OCI-LY1 (cell line): ENCODE measurements at regions not wholly inside any gene's neighbourhood (a gene's known extent, or its start where the extent isn't known, plus 50 kb on each side); places are given as distances from the start of the nearest gene placed in this dataset.

Source experiments
- H2AFZ ChIP-seq: fragments of 200-600 bp; sonication (generic), shearing (Covaris generic); 2 replicates; pipeline ENCODE4 v1.6.0; 2014; ENCODE audit warnings: antibody characterized with exemption, mild to moderate bottlenecking, low read length
- H3F3A ChIP-seq: fragments of 200-600 bp; sonication (generic), shearing (Covaris generic); 2 replicates; pipeline ENCODE4 v1.6.0; 2014; ENCODE audit warnings: mild to moderate bottlenecking, antibody characterized with exemption, low read length, moderate library complexity; ENCODE audit not compliant: insufficient read depth
- H3K27ac ChIP-seq: fragments of 200-600 bp; sonication (generic); 2 replicates; pipeline ENCODE4 v1.5.1; 2014; ENCODE audit warnings: low read length, mixed run types, mild to moderate bottlenecking, low read depth; ENCODE audit not compliant: poor library complexity, severe bottlenecking
- H3K27me3 ChIP-seq: fragments of 200-600 bp; sonication (generic); 2 replicates; pipeline ENCODE4 v1.6.0; 2014; ENCODE audit warnings: antibody characterized with exemption, mild to moderate bottlenecking, low read length, moderate library complexity; ENCODE audit not compliant: insufficient read depth
- H3K36me3 ChIP-seq: fragments of 200-600 bp; sonication (generic); 2 replicates; pipeline ENCODE4 v1.6.1; 2014; ENCODE audit warnings: mild to moderate bottlenecking, antibody characterized with exemption, low read length, moderate library complexity, mixed read lengths; ENCODE audit not compliant: insufficient read depth
- H3K4me1 ChIP-seq: fragments of 200-600 bp; sonication (generic); 2 replicates; pipeline ENCODE4 v1.5.1; 2014; ENCODE audit warnings: mild to moderate bottlenecking, low read length, moderate library complexity; ENCODE audit not compliant: insufficient read depth, severe bottlenecking
- H3K4me2 ChIP-seq: fragments of 200-600 bp; sonication (generic), shearing (Covaris generic); 2 replicates; pipeline ENCODE4 v1.6.1; 2014; ENCODE audit warnings: low read length
- H3K4me3 ChIP-seq: fragments of 200-600 bp; sonication (generic); 2 replicates; pipeline ENCODE4 v1.5.1; 2014; ENCODE audit warnings: low read length, low read depth, mild to moderate bottlenecking, mixed read lengths; ENCODE audit not compliant: poor library complexity, severe bottlenecking
- H3K79me2 ChIP-seq: fragments of 200-600 bp; shearing (Covaris generic); 2 replicates; pipeline ENCODE4 v1.6.1; 2016; ENCODE audit warnings: mixed run types, low read length, mixed read lengths; ENCODE audit not compliant: insufficient read depth
- H3K9ac ChIP-seq: fragments of 200-600 bp; sonication (generic), shearing (Covaris generic); 2 replicates; pipeline ENCODE4 v1.6.1; 2014; ENCODE audit warnings: mild to moderate bottlenecking, low read length, mixed read lengths
- H3K9me2 ChIP-seq: fragments of 200-600 bp; sonication (generic), shearing (Covaris generic); 2 replicates; pipeline ENCODE4 v1.6.1; 2014; ENCODE audit warnings: low read depth, mild to moderate bottlenecking, low read length, mixed read lengths
- H3K9me3 ChIP-seq: fragments of 200-600 bp; shearing (Covaris generic); 2 replicates; pipeline ENCODE4 v1.6.1; 2014; ENCODE audit warnings: low read length, mixed read lengths
- H4K20me1 ChIP-seq: fragments of 200-600 bp; sonication (generic), shearing (Covaris generic); 2 replicates; pipeline ENCODE4 v1.6.0; 2016; ENCODE audit warnings: mild to moderate bottlenecking, low read length; ENCODE audit not compliant: insufficient read depth
- CTCF ChIP-seq: fragments of 200-600 bp; sonication (generic), shearing (Covaris generic); IDR thresholded peaks from 2 replicates; pipeline ENCODE4 v1.5.1; 2017; ENCODE audit warnings: mild to moderate bottlenecking, antibody characterized with exemption, low read length, moderate library complexity, mixed read lengths
- EZH2 ChIP-seq: fragments of 200-600 bp; sonication (generic), shearing (Covaris generic); IDR thresholded peaks from 2 replicates; pipeline ENCODE4 v1.8.0; 2017; ENCODE audit warnings: borderline replicate concordance, mixed run types, mild to moderate bottlenecking, antibody characterized with exemption, low read length, moderate library complexity, mixed read lengths

DNA sequence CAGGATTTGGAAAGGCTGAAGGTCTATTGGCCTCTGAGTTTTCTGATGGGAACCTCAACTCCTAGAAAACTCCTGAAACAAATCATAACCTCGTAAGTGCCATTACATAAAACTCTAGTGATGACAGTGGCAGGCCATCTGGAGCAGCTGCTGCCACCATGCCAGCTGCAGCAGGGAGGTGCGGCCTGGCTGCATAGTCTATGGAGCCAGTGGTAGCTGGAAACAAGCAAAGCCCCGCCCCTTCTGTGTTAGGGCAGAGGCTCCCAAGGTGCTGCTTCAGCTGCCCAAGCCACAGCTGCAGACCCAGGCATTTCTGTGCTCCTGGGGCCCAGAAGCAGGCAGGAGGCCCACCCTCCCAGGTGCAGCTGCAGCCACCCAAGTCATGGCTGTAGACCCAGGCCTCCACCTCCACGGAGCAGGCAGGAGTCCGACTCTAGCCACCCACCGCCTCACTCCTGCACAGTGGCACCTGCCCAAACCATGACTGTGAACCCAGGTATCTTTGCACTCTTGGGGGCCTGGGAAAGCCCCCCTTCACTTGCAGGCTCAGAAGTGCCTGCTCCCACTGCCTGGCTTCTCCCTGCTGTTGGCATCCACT is 254.1 kb upstream of the KCNJ16 start:
- Histone ChIP-seq H3K4me1 (peaks cover 7% of the 10 kb centered on the region), H3F3A (no peaks in the 10 kb centered on the region), H2AFZ (no peak overlapping the region), H3K27me3 (no peaks in the 10 kb centered on the region), H3K9ac (no peak overlapping the region), H3K9me3 (peaks cover 13% of the 10 kb centered on the region; the same call in 1 of the 2 replicates), H3K27ac (no peak overlapping the region), H3K4me3 (no peak overlapping the region), H3K4me2 (no peak overlapping the region), H3K79me2 (no peaks in the 10 kb centered on the region), H4K20me1 (no peaks in the 10 kb centered on the region), H3K36me3 (no peaks in the 10 kb centered on the region), H3K9me2 (no peaks in the 10 kb centered on the region)
- TF ChIP-seq EZH2 (no peak), CTCF (no peak)

DNA sequence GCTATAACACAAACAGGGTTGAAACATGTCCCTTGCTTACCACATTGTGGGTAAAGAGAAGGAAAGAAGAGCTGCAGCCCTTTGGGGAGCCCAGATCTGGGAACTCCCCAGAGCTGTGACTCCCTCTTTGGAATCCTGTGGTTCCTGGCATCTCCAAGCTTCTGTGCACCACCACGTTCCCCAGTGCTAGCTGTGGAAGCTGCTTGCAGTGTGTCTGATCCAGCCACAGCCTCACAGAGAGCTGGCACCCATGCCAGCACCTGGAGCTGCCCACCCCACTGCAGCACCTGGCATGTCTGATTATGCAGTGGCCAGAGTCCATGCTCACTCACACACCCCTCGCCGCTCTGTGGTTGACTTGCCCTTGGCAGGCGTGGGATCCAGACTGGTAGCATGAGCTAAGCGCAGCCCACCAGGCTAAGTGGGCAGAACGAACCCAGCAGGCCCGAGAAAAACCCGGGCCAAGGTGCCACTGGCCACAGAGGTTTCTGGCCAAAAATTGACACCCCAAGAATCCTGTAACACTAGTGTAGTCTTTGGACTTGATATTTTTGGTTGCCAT is 252.6 kb upstream of the KCNJ16 start:
- Histone ChIP-seq H4K20me1 (no peaks in the 10 kb centered on the region), H3K9me3 (peaks cover 19% of the 10 kb centered on the region), H3K4me2 (no peak overlapping the region), H3K9ac (no peak overlapping the region), H3F3A (no peaks in the 10 kb centered on the region), H3K9me2 (no peaks in the 10 kb centered on the region), H3K27me3 (no peaks in the 10 kb centered on the region), H2AFZ (no peak overlapping the region), H3K36me3 (no peaks in the 10 kb centered on the region), H3K27ac (no peak overlapping the region), H3K79me2 (no peaks in the 10 kb centered on the region), H3K4me1 (peaks cover 7% of the 10 kb centered on the region), H3K4me3 (no peak overlapping the region)
- no peak for TF ChIP-seq CTCF
- no peak for TF ChIP-seq EZH2

GRCh38 chr17:69828087-69828486 is 246.9 kb upstream of the KCNJ16 start:
- Histone ChIP-seq H3K9ac (no peak overlapping the region), H3K4me3 (no peak overlapping the region), H3K27me3 (no peaks in the 10 kb centered on the region), H3K27ac (no peak overlapping the region), H2AFZ (no peak overlapping the region), H3F3A (no peaks in the 10 kb centered on the region), H3K36me3 (no peaks in the 10 kb centered on the region), H3K4me2 (no peak overlapping the region), H3K79me2 (no peaks in the 10 kb centered on the region), H4K20me1 (no peaks in the 10 kb centered on the region), H3K9me3 (peaks cover 6% of the 10 kb centered on the region; the same call in 1 of the 2 replicates), H3K4me1 (no peaks in the 10 kb centered on the region), H3K9me2 (no peaks in the 10 kb centered on the region)
- TF ChIP-seq CTCF, result no peak
- no peak for TF ChIP-seq EZH2
